Osteocyte (in vitro differentiated cells): ENCODE measurements at regions not wholly inside any gene's neighbourhood (a gene's known extent, or its start where the extent isn't known, plus 50 kb on each side); places are given as distances from the start of the nearest gene placed in this dataset.
A peak's percentile ranks its signal among the peaks of the same experiment; 100 is the strongest.

Experiments used
- DNase-seq: peaks from one replicate; pipeline ENCODE4 v3.0.0; 2021; ENCODE audit warnings: mixed read lengths; ENCODE audit not compliant: unreplicated experiment; ENCODE audit errors: extremely low spot score
- H3K27ac Mint-ChIP-seq: one replicate; pipeline ENCODE4 v1.8.0; 2021; ENCODE audit warnings: mild to moderate bottlenecking, mixed read lengths; ENCODE audit not compliant: unreplicated experiment
- H3K27me3 Mint-ChIP-seq: one replicate; pipeline ENCODE4 v1.8.0; 2021; ENCODE audit warnings: mixed read lengths; ENCODE audit not compliant: unreplicated experiment
- H3K36me3 Mint-ChIP-seq: one replicate; pipeline ENCODE4 v1.8.0; 2021; ENCODE audit warnings: mixed read lengths; ENCODE audit not compliant: unreplicated experiment
- H3K4me1 Mint-ChIP-seq: one replicate; pipeline ENCODE4 v1.8.0; 2021; ENCODE audit warnings: mixed read lengths; ENCODE audit not compliant: unreplicated experiment
- H3K4me3 Mint-ChIP-seq: one replicate; pipeline ENCODE4 v1.8.0; 2021; ENCODE audit warnings: mild to moderate bottlenecking, moderate library complexity, mixed read lengths; ENCODE audit not compliant: unreplicated experiment
- H3K9me3 Mint-ChIP-seq: one replicate; pipeline ENCODE4 v1.8.0; 2021; ENCODE audit warnings: mixed read lengths; ENCODE audit not compliant: unreplicated experiment
- CTCF ChIP-seq: fragments of 200-600 bp; sonication (generic); IDR thresholded peaks from 2 replicates; pipeline ENCODE4 v1.5.0; 2021; ENCODE audit warnings: antibody characterized with exemption, mild to moderate bottlenecking, moderate library complexity

- no peak overlapping the region for H3K4me3 Mint-ChIP-seq
- H3K4me1 Mint-ChIP-seq, result peaks cover 16% of the 10 kb centered on the region
- TF ChIP-seq CTCF, result no peak
- H3K36me3 Mint-ChIP-seq, result peaks cover 5% of the 10 kb centered on the region
- peak overlapping the region; percentile 71 for H3K27ac Mint-ChIP-seq
- peak; percentile 44 for DNase-seq
- H3K27me3 Mint-ChIP-seq, result no peaks in the 10 kb centered on the region
- H3K9me3 Mint-ChIP-seq, result peaks cover 13% of the 10 kb centered on the region
Observed at GRCh38 chr1:178973652-178974101, 52.0 kb upstream of the FAM20B start.
